IPS DF 19.7 (cell line): ENCODE measurements at regions not wholly inside any gene's neighbourhood (a gene's known extent, or its start where the extent isn't known, plus 50 kb on each side); places are given as distances from the start of the nearest gene placed in this dataset.
"Not testable (repeated sequence)": the region's sequence is repeated elsewhere in the genome, so short reads cannot be mapped to it uniquely, and the experiment has no call there.

ENCODE experiments used
- DNase-seq: peaks from one replicate; pipeline ENCODE4 v3.0.0-alpha.2; 2013; ENCODE audit warnings: low read depth, low spot score

DNA sequence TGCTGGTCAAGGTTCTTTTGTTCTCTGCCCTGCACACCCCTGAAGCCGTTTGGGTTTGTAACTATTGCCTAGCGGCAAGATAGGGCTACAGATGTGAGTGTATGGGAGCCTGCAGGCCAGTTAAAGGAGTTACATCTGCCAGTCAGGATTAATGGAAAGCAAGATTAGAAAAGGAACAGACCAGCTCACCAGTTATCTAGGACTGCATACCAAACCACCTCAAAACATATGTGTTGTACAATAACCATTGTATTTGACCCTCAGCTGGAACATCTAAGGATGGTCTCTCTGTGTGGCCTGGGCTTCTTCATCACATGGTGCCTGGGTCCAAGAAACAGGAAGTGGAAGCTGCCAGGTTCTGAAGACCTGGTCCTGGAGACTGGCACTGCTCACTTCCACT, 52.5 kb upstream of the FBXO28 start:
- DNase-seq, result no peak

DNA sequence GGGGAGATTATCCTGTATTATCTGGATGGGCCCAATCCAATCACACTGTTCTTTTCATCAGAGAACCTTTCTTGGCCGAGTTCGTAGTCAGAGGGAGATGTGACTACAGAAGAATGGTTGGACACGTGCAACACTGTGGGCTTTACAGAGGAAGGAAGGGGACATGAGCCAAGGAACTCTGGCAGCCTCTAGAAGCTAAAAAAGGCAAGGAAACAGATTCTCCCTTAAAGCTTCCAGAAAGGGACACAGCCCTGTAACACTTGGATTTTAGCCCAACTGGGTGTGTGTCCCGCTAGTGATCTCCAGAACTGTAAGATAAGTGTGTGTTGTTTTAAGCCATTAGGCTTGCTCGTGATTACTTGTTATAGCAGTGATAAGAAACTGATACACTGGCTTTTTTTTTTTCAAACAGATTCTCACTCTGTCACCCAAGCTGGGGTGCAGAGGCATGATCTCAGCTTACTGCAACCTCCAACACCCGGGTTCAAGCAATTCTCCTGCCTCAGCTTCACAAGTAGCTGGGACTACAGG, 53.9 kb upstream of the FBXO28 start:
- no peak for DNase-seq

DNA sequence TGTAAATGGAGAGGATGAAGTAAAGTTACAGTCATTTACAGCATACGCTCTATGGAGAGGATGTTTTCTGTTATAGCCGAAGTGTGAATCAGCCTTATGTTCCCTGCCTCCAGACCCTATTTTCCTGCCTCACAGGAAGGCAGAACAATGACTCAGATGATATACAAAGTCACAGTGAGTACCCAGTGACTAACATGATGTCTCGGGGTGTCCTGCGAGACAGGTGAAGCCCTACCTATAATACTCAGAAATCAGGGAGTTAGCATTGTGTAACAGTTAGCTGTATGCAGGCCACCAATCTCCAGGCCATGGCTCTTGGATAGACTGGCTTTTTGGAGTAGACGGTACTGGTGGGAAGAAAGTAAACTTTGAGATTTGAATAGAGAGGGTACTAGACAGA, 55.6 kb upstream of the FBXO28 start:
- no peak for DNase-seq

GRCh38 chr1:224057461-224058199, 56.3 kb upstream of the FBXO28 start:
- no peak for DNase-seq

GRCh38 chr1:224054611-224055010, 59.3 kb upstream of the FBXO28 start:
- no peak for DNase-seq

DNA sequence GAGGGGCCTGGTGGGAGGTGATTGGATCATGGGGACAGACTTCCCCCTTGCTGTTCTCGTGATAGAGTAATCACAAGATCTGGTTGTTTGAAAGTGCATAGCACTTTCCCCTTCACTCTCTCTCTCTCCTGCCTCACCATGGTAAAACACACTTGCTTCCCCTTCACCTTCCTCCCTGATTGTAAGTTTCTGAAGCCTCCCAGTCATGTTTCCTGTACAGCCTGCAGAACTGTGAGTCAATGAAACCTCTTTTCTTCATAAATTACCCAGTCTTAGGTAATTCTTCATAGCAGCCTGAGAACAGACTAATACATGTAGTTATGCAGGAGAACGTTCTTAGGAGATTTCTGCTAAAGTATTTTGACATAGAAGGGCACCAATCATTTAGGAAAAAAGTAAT, 59.9 kb upstream of the FBXO28 start:
- DNase-seq, result no peak

DNA sequence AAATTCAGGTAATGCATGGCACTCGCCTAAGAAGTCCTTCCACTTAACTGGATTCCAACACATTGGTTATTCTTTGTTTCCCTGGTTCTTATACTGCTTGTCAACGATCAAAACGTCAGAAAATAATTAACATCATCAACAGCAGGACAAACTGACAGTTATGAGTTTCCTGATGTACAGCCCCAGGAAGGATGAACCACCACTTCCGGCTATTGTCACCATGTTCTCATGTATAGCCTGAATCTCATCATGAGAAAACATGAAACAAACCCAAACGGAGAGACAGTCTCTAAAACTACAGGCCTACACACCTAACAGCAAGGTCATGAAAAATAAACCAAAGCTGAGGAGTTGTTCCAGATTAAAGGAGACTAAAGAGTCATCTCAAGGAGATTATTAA, 60.5 kb upstream of the FBXO28 start:
- no peak for DNase-seq

GRCh38 chr1:224052772-224053171, 61.1 kb upstream of the FBXO28 start:
- no peak for DNase-seq

DNA sequence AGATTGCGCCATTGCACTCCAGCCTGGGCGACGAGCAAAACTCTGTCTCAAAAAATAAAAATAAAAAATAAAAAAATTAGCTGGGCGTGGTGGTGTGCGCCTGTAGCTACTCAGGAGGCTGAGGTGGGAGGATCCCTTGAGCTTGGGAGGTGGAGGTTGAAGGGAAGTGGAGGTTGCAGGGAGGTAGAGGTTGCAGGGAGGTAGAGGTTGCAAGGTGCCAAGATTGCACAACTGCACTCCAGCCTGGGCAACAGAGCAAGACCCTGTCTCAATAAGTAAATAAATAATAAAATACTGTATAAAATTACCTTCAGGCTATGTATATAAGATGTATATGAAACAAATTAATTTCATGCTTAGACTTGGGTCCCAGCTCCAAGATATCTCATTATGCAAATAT, 62.1 kb upstream of the FBXO28 start:
- not testable (repeated sequence) for DNase-seq

- no peak for DNase-seq
Measured at GRCh38 chr1:224051086-224051406, 62.9 kb upstream of the FBXO28 start.

- DNase-seq, result no peak
Measured at GRCh38 chr1:224047538-224047937, 66.4 kb upstream of the FBXO28 start.

DNA sequence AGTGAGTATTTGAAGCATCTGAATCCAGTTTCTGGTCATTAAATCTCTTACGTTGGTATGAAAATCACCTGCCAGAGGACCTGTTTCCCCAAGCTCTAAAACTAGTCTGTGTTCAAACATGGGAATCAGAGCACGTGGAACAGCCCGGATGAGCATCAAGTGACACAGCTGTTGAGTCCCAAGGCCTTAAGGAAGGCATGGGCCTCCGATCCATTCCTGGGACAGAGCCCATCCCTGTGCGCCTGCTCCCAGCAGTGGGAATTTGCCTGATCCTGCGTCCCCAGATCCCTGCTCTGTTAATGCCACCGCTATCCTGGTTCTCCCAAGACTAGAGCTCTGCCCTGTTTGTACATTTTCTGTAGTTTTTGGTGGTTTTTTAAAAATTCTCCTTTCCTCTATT, 68.4 kb upstream of the FBXO28 start:
- no peak for DNase-seq

GRCh38 chr1:224044420-224044819, 69.5 kb upstream of the FBXO28 start:
- DNase-seq, result no peak

GRCh38 chr1:224042557-224043118, 71.3 kb upstream of the FBXO28 start:
- no peak for DNase-seq

DNA sequence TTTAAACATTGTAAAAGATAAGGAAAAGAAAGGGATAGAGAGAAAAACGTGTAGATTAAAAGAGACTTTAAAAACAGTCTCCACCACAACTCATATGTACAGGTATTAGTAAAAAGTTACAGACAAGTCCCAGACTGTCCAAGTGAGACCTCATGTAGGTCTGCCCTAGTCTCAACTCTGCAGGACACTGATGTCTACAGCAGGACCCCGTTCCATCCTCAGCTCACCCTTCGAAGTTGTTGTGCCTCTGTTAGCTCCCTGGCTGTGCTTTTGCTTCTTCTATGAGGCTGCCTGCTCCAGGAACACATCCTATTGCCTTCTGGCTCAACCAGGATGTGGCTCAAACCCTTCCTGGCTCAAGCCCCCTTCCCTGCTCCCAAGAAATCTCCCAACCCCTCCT, 72.9 kb upstream of the FBXO28 start:
- no peak for DNase-seq

GRCh38 chr1:224040423-224040822, 73.5 kb upstream of the FBXO28 start:
- not testable (repeated sequence) for DNase-seq

DNA sequence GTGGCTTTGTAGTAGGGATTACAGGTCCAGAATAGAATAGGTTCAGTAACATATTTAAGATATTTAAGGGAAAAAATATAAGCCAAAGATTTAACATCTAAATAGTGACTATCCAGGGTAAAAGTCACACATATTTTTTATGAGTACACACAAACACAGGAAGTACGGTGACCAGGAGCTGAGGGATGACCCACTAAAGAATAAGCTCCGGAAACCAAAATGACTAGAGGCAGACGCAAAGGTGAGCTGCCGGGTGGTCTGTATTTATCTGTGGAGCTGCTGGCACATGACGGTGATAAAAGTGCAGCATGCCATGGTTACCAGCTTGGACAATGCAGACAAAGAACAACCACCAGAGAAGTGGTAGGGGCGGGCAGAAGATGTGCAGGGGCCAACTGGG, 73.9 kb upstream of the FBXO28 start:
- DNase-seq, result not testable (repeated sequence)

GRCh38 chr1:224038832-224039231, 75.1 kb upstream of the FBXO28 start:
- DNase-seq, result not testable (repeated sequence)

DNA sequence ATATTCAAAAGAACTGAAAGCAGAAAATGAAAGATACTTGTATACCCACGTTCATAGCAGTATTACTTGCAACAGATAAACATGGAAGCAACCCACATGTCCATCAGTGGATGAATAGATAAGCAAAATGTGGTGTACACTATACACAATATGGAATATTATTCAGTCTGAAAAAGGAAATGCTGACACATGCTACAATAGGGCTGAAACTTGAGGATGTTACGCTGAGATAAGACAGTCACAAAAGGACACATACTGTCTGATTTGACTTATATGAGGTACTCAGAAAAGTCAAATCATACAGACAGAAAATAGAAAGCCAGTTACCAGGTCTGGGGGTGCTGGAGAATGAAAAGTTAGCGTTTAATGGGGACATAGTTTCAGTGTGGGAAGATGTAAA, 76.5 kb upstream of the FBXO28 start:
- DNase-seq, result not testable (repeated sequence)

GRCh38 chr1:224032608-224033276, 81.2 kb upstream of the FBXO28 start:
- DNase-seq, result not testable (repeated sequence)

DNA sequence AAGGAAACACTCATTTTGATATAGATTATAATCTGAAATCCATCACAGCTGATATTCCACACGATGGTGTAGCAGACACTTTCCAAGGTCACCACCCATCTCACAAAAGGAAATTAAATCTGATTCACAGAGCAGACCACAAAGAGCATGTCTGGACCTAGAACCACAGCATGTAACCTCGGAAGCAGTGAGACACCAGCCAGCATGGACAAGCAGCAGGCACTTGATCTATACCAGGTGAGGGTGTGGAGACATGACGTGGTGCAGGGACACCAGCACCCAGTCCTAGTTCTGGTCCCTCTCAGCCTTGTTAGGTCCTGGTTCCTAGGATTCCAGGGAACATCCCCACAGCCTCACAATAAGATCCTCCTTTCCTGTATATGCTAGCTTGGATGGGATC, 81.9 kb upstream of the FBXO28 start:
- not testable (repeated sequence) for DNase-seq

DNA sequence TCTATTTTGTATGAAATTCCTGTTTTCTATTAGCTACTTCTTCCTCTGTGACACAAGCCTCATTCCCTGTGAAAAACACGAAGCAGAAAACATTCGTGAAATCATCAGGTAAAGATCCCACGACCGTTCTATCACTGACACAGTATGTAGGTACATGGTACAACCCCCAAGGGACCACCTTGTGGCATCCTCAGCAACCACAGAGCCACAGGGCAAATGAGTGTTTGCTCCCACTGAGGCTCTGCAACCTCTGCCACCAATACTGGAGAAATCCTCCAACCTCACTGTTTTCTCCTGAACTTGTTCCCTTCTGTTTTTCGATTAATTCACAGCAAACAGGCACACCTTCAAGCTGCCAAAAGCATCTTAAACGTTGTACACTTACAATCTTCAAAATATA, 83.7 kb upstream of the FBXO28 start:
- not testable (repeated sequence) for DNase-seq
